ENCODE measurements at regions not wholly inside any gene's neighbourhood (a gene's known extent, or its start where the extent isn't known, plus 50 kb on each side); places are given as distances from the start of the nearest gene placed in this dataset.
"Not testable (repeated sequence)": the region's sequence is repeated elsewhere in the genome, so short reads cannot be mapped to it uniquely, and the experiment has no call there.

GRCh38 chr2:36180293-36180692 lies 175.3 kb upstream of the CRIM1 start:
- H3K27ac ChIP-seq (ENCODE audit: low read length); ATAC-seq; intact Hi-C loops (cut with DNase I); H3K4me3 ChIP-seq (ENCODE audit: low read length); H3K27me3 ChIP-seq (ENCODE audit: control insufficient read depth, insufficient read depth); H3K4me1 ChIP-seq (ENCODE audit: control insufficient read depth, insufficient read depth, low read length); H3K9me3 ChIP-seq (ENCODE audit: control insufficient read depth, low read length): not testable (repeated sequence)
- peak in 1 of 3 donors; percentile 64 for DNase-seq
- 98% methylated on average over 22 of the region's 30 CpGs for WGBS

GRCh38 chr2:36179668-36180269 lies 175.8 kb upstream of the CRIM1 start:
- H3K27me3 ChIP-seq (ENCODE audit: control insufficient read depth, insufficient read depth); H3K4me3 ChIP-seq (ENCODE audit: low read length); H3K9me3 ChIP-seq (ENCODE audit: control insufficient read depth, low read length); H3K4me1 ChIP-seq (ENCODE audit: control insufficient read depth, insufficient read depth, low read length); intact Hi-C loops (cut with DNase I); H3K27ac ChIP-seq (ENCODE audit: low read length); DNase-seq; ATAC-seq: not testable (repeated sequence)
- 96% methylated on average over 40 of the region's 42 CpGs for WGBS

- Histone ChIP-seq H3K4me3 (ENCODE audit: low read length) (no peak overlapping the region), H3K4me1 (ENCODE audit: control insufficient read depth, insufficient read depth, low read length) (no peaks in the 10 kb centered on the region), H3K27me3 (ENCODE audit: control insufficient read depth, insufficient read depth) (no peaks in the 10 kb centered on the region), H3K9me3 (ENCODE audit: control insufficient read depth, low read length) (no peaks in the 10 kb centered on the region), H3K27ac (ENCODE audit: low read length) (no peak overlapping the region)
- DNase-seq (no peak), ATAC-seq (peak in 1 of 2 donors; percentile 53)
- intact Hi-C loops (cut with DNase I) = no loop called here
- WGBS = 57% methylated on average over 2 of the region's 2 CpGs
Observed at GRCh38 chr2:36178384-36178783, 177.2 kb upstream of the CRIM1 start.

- intact Hi-C loops (cut with DNase I) = no loop called here
- 47% methylated on average over 2 of the region's 2 CpGs for WGBS
- no peak overlapping the region for H3K4me3 ChIP-seq (ENCODE audit: low read length)
- H3K9me3 ChIP-seq (ENCODE audit: control insufficient read depth, low read length) = no peaks in the 10 kb centered on the region
- no peaks in the 10 kb centered on the region for H3K27me3 ChIP-seq (ENCODE audit: control insufficient read depth, insufficient read depth)
- no peaks in the 10 kb centered on the region for H3K4me1 ChIP-seq (ENCODE audit: control insufficient read depth, insufficient read depth, low read length)
- H3K27ac ChIP-seq (ENCODE audit: low read length) = no peak overlapping the region
- ATAC-seq (no peak), DNase-seq (no peak)
Observed at GRCh38 chr2:36177282-36177681, 178.3 kb upstream of the CRIM1 start.

- whole genome bisulfite sequencing = 91% methylated on average over 1 of the region's 1 CpG
- ATAC-seq (no peak), DNase-seq (no peak)
- intact Hi-C loops (cut with DNase I) = no loop called here
- no peaks in the 10 kb centered on the region for H3K9me3 ChIP-seq (ENCODE audit: control insufficient read depth, low read length)
- no peaks in the 10 kb centered on the region for H3K4me1 ChIP-seq (ENCODE audit: control insufficient read depth, insufficient read depth, low read length)
- H3K4me3 ChIP-seq (ENCODE audit: low read length) = no peak overlapping the region
- H3K27me3 ChIP-seq (ENCODE audit: control insufficient read depth, insufficient read depth) = no peaks in the 10 kb centered on the region
- H3K27ac ChIP-seq (ENCODE audit: low read length) = no peak overlapping the region
Observed at GRCh38 chr2:36174920-36175319, 180.7 kb upstream of the CRIM1 start.

- 73% methylated on average over 6 of the region's 6 CpGs for WGBS
- no peak overlapping the region for H3K27ac ChIP-seq (ENCODE audit: low read length)
- no peak for DNase-seq
Observed at GRCh38 chr2:36173760-36174404, 181.7 kb upstream of the CRIM1 start.

GRCh38 chr2:36172824-36173223 lies 182.8 kb upstream of the CRIM1 start:
- no peaks in the 10 kb centered on the region for H3K27me3 ChIP-seq (ENCODE audit: control insufficient read depth, insufficient read depth)
- H3K4me1 ChIP-seq (ENCODE audit: control insufficient read depth, insufficient read depth, low read length) = no peaks in the 10 kb centered on the region
- ATAC-seq (no peak), DNase-seq (no peak)
- no peak overlapping the region for H3K4me3 ChIP-seq (ENCODE audit: low read length)
- no peak overlapping the region for H3K27ac ChIP-seq (ENCODE audit: low read length)
- H3K9me3 ChIP-seq (ENCODE audit: control insufficient read depth, low read length) = no peaks in the 10 kb centered on the region
- 74% methylated on average over 5 of the region's 5 CpGs for WGBS
- intact Hi-C loops (cut with DNase I) = no loop called here

More at GRCh38 chr2:36173760-36174404, 181.7 kb upstream of the CRIM1 start:
- Histone ChIP-seq H3K4me3 (ENCODE audit: low read length) (no peak overlapping the region), H3K9me3 (ENCODE audit: control insufficient read depth, low read length) (no peaks in the 10 kb centered on the region), H3K27me3 (ENCODE audit: control insufficient read depth, insufficient read depth) (no peaks in the 10 kb centered on the region), H3K4me1 (ENCODE audit: control insufficient read depth, insufficient read depth, low read length) (no peaks in the 10 kb centered on the region)
- ATAC-seq = no peak
- intact Hi-C loops (cut with DNase I) = no loop called here

GRCh38 chr2:36170805-36171204 lies 184.8 kb upstream of the CRIM1 start:
- H3K4me1 ChIP-seq (ENCODE audit: control insufficient read depth, insufficient read depth, low read length) = no peaks in the 10 kb centered on the region
- H3K4me3 ChIP-seq (ENCODE audit: low read length) = no peak overlapping the region
- ATAC-seq = no peak
- no peak for DNase-seq
- 30% methylated on average over 2 of the region's 2 CpGs for WGBS
- intact Hi-C loops (cut with DNase I) = no loop called here
- H3K9me3 ChIP-seq (ENCODE audit: control insufficient read depth, low read length) = no peaks in the 10 kb centered on the region
- no peaks in the 10 kb centered on the region for H3K27me3 ChIP-seq (ENCODE audit: control insufficient read depth, insufficient read depth)
- H3K27ac ChIP-seq (ENCODE audit: low read length) = no peak overlapping the region

- 54% methylated on average over 1 of the region's 1 CpG for WGBS
- intact Hi-C loops (cut with DNase I) = no loop called here
- DNase-seq (no peak), ATAC-seq (no peak)
- Histone ChIP-seq H3K27me3 (ENCODE audit: control insufficient read depth, insufficient read depth) (no peaks in the 10 kb centered on the region), H3K27ac (ENCODE audit: low read length) (no peak overlapping the region), H3K4me3 (ENCODE audit: low read length) (no peak overlapping the region), H3K4me1 (ENCODE audit: control insufficient read depth, insufficient read depth, low read length) (no peaks in the 10 kb centered on the region), H3K9me3 (ENCODE audit: control insufficient read depth, low read length) (no peaks in the 10 kb centered on the region)
Observed at GRCh38 chr2:36169843-36170242, 185.7 kb upstream of the CRIM1 start.

- intact Hi-C loops (cut with DNase I) = no loop called here
- H3K4me1 ChIP-seq (ENCODE audit: control insufficient read depth, insufficient read depth, low read length) = no peaks in the 10 kb centered on the region
- ATAC-seq (no peak), DNase-seq (no peak)
- H3K9me3 ChIP-seq (ENCODE audit: control insufficient read depth, low read length) = no peaks in the 10 kb centered on the region
- no peaks in the 10 kb centered on the region for H3K27me3 ChIP-seq (ENCODE audit: control insufficient read depth, insufficient read depth)
- no peak overlapping the region for H3K27ac ChIP-seq (ENCODE audit: low read length)
- WGBS = 41% methylated on average over 2 of the region's 2 CpGs
- H3K4me3 ChIP-seq (ENCODE audit: low read length) = no peak overlapping the region
Observed at GRCh38 chr2:36168115-36168514, 187.5 kb upstream of the CRIM1 start.

GRCh38 chr2:36165132-36165531 lies 190.4 kb upstream of the CRIM1 start:
- DNase-seq (no peak), ATAC-seq (no peak)
- Histone ChIP-seq H3K9me3 (ENCODE audit: control insufficient read depth, low read length) (no peaks in the 10 kb centered on the region), H3K27ac (ENCODE audit: low read length) (no peak overlapping the region), H3K4me1 (ENCODE audit: control insufficient read depth, insufficient read depth, low read length) (no peaks in the 10 kb centered on the region), H3K4me3 (ENCODE audit: low read length) (no peak overlapping the region), H3K27me3 (ENCODE audit: control insufficient read depth, insufficient read depth) (no peaks in the 10 kb centered on the region)
- intact Hi-C loops (cut with DNase I) = no loop called here
- 97% methylated on average over 4 of the region's 4 CpGs for whole genome bisulfite sequencing

All from right cardiac atrium (tissue), 5 donors.